HG03175 (cell line): ENCODE measurements at regions not wholly inside any gene's neighbourhood (a gene's known extent, or its start where the extent isn't known, plus 50 kb on each side); places are given as distances from the start of the nearest gene placed in this dataset.

Experiments used
- ATAC-seq: cut with Tn5 transposase; IDR thresholded peaks from one replicate; pipeline ENCODE4 v1.9.1; 2021; ENCODE audit warnings: mild to moderate bottlenecking, moderate library complexity; ENCODE audit not compliant: unreplicated experiment

DNA sequence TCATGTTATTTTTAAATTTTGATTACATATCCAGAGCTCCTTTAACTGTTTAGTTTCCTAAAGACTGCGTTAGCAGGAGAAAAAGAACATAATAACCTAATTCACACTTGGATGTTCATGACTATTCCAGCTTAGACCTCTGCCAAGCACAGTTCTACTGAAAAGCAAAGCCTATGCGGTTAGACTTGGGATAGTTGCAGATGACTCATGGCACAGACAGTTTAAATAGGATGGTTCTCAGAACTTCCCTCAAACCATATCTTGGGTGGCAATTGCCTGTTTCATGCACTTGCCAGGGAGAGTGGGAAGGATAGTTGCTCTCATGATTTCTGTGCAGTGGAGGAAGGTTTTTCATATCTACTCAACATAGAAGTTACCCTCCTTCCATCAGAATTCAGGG lies 149.7 kb upstream of the KLHL29 start:
- no peak for ATAC-seq

DNA sequence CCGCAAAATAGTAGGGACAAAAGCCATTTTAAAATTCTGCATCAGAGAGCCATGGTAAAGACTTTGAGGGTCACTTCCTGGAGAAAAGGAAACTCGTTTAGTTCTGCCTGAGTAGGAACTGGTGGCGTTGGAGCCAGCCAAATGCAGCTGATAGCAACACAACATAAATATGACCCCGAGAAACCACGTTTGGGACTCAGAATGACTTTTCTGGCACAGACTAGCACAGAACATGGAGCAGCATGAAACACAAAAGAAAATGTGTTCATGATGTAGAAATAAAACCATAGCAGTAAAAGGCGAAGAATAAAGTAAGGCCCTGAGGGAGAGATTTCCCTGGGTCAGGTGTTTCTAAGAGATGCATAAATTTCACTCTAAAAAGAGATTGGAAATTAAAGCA lies 149.2 kb upstream of the KLHL29 start:
- no peak for ATAC-seq

DNA sequence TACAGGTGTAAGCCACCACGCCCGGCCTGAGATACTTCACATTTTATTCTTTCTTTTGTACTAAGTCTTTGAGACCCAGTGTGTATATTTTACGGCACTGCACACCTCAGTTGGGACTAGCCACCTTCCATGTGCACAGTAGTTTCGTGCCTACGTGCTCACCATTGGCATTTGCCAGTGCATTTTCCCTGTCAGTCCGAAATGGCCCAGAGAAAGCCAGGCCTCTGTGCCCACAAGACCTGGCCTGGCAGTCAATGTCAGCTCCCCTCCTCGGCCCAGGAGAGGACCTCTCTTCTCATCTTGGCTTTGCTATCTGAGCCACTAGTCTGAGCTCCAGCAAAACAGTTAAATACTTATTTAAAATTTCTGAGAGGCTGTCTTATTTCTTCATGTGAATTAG lies 147.8 kb upstream of the KLHL29 start:
- no peak for ATAC-seq

DNA sequence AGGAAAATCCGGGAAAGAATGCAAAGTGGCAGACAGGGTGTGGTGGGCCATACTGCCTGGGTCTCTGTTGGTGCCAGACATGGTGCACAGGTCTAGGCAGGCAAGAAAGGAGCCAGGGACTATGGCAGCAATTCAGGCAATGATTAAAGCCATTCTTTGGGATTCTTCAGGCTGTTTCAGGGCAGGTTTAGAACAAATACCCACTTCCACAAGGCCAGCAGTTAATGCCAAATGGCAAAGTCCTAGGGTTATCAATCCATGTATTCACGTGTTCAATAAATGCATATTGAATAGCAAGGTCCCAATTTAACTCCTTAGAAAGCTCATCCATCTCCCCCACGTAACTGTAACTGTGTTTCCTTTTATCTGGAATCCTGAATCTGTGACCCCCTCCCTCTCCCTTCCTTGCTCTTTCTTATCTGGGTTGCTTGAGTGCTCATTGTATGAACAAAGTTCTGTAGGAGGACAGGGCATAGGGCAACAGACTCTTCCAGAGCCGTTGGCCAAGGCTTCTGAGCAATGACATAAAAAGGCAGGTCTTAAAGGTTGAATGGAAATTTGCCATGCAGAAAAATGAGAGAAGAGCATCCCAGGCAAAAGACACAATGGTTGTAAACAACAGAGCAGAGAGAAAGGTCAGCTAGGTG lies 146.8 kb upstream of the KLHL29 start:
- no peak for ATAC-seq

DNA sequence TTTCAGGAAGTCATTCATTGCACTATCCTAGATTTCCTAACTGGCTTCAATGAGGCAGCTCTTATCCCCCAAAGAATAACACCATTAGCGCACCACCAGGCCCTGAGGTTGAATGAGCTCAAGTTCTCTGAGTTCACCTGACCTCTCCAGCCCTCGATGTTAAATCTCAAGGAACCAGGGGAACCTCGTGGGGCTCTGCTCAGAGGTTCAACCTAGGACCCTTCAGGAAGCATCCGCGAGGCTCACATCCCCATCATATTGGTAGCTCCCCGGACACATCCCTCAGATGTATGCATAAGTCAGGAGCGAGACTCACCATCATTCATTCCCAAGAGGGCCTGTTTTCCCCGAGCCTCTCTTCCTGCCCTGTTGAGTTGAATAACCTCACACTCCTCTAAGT lies 145.6 kb upstream of the KLHL29 start:
- ATAC-seq, result no peak

DNA sequence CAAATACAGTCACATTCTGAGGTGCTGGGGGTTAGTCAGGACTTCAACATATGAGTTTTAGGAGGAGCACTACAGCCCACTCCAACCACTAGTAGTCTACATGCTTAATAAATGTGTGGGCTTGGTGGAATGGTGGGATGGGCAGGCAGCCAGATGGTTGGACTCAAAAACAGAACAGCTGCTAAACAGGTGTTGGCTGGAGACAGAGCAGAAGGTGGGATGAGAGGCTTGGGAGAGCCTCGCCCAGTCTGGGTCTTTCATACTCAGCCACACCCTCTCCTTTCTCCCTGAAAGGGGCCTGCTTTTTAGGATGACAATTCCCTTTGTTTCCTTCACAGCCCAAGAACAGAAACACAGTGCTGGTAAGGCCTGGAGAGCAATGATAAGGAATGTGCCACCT lies 143.9 kb upstream of the KLHL29 start:
- no peak for ATAC-seq

DNA sequence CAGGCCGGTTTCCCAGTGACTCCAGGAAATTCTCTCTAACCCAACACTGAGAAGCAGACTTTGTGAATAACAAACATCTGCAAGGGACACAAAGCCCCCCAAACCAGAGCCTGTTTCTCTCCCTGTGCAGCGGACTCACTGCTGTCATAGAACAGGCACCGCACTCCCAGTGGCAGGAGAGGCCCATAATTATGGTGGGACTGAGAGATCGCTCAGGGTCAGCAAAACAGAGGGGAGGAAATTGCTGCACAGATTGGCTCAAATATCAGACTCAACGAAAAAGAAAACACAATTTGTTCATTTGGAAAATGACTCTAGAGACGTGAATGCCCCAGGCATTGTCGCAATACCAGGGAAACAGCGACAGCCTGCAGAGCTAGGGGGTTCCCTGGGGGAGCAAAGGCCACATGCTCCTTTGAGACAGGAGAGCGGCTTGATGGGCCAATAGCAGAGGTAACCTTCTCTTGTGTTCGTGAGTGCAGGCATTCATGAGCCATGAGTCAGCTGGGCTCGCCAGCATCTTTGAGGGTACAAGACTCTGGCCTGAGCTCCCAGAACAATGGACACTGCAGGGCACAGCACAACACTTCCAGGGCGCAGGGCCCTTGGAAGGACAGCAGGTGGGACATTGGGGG lies 143.3 kb upstream of the KLHL29 start:
- ATAC-seq, result no peak

DNA sequence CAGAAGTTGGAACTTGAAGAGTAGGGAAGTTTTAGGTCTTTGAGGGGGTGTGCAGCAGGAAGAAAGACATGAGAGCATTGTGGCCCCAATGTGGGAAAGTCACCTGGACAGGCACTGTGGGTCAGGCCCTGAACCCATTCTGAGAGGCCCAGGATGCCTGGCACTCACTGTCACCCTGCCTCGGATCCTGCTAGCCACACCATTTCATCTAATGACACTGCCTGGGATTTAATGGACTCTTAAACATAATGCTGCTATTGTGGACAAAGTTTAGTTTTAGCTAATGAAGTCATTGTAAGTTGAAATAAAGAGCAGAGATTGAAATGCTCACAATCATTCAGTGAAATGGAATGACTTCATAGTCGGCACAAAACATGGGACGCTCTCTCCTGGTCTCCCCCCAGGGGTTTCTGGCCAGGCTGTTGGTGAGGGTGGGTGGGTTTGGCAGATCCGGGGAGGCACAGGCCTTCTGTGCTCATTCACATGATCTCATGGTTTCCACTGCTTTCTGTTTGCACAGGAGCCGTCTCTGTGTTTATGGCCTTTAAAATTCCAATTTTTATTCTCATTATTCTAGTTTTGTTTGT lies 141.8 kb upstream of the KLHL29 start:
- ATAC-seq, result no peak

DNA sequence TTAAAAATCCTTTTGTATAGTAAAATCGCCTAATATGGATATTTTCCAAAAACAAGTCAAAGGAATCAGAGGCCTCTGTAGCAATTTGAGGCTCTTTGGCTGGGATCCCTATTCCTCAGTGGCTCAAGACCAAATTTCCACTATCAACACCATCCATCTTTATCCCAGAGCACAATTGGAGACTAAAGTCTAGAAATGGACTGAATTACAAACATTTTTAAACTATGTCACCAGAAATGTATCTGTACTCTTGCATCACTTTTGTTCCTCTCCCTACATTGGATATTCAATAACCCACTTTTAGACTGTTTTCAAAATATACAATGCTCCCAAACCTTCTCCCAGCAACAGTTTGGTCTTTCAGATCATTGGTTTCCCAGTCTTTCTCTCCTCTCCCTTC lies 140.4 kb upstream of the KLHL29 start:
- no peak for ATAC-seq

DNA sequence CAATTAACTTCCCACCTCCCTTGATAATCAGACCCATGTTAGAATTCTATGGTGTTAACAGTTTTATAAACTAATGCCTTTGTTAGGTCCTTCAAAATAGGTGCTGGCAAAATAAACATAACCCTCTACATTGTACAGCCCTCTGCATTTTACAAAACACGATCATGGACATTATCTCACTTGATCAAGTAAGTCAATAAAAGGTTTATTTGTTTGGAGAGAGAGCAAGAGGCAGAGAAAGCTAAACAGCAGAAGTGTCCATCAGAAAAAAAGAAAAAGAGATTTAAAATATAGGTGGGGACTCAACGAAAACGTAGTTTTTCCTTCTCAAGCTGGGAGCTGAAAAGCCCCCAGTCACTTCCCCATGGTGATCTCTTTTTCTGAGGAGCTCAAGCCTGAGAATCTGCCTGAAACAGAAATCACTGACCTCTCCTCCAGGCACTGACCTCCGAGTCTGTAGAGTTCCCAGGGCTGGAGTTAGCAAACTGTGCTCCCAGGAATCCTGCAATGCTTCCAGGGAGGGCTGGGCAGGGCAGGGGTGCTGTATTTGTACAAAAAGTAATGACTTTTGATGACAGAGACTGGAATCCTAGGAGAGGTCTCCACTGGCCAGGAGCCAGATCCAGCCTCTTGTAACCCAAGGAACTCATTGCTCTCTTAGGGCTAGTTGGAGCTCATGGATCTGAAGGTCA lies 137.8 kb upstream of the KLHL29 start:
- ATAC-seq, result no peak

DNA sequence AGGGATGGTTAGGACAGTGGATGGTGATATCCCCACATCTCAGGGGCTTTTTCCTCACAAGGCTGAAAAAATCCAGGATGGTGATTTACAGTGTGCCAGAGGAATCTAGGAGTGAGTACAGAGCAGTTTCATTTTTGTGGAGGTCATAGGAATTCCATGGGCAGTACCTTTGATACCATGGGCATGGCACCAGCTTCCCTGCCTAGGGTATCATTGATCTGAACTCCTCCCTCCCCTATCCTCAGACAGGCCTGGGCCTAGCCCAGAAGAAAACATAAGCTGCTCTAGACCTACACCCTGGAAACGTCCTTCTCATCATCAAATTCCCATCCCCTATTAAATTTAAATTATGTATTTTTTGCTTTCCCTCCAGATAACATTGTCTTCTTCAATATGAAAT lies 136.3 kb upstream of the KLHL29 start:
- ATAC-seq, result no peak

DNA sequence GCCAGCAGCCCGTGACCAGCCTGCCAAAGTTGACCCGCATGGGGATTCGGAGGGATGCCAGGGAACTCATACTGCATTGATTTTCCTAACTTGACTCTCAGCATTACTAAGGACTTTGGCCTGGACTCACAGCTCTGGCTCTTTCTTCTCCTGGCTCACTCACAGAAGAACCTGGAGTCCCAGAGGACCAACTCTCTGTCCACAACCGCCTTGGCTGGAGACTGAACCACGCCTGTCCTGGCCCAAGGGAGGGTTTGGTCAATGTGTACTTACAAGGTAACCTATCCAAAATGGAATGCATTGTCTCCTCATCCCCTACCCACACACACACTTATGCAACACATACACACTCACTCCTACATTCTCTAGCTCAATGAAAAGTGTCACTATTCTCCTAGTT lies 135.6 kb upstream of the KLHL29 start:
- ATAC-seq, result no peak

DNA sequence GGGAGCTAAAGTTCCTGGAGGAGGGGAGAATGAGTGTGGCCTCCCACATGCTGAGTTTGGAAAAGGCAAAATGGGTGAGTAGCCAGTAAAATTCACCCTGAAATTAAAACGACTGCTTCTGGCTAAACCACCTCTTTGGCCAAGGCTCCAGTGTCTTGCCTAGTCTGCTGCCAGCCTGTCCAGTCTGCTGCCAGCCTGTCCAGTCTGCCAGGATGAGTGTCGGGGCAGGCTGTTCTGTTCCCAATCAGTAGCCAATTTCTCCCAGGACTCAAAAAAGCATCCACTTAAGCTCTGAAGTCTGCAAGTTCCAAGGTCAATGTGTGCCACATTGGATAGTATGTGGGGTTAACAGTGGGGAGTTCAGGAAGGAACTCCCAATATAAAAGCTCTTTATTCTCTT lies 134.6 kb upstream of the KLHL29 start:
- ATAC-seq, result no peak

DNA sequence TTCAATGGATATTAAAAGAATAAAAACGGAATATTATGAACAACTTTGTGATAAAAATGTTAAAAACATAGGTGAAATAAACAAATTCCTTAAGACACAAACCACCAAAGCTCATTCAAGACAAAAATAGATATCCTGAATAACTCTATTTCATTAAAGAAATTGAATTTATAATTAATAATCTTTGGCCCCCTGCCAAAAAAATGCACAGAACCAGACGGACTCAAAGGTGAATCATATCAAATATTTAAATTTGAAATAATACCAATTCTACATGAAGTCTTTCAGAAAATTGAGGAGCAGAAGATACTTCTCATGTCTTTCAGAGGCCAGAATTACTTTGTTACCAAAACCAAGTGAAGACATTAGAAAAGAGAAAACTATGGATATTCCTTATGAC lies 128.3 kb upstream of the KLHL29 start:
- no peak for ATAC-seq

DNA sequence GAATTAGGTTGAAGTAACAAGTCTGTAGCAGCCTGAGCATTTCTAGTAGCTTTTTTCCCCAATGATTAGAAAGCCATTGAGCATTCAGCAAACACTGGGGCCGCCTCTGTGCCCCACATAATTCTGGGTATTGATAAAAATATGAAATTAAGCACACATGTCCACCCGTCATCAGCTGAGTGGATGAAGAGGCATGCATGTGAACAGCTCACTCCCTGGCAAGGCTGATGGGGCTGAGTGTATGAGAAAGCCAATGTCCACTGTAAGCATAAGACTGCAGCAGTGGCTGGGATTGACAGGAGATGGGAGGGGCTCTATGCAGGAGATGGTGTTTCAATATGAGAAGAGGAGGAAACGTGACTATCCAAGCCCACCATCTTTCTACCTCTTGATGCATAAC lies 124.4 kb upstream of the KLHL29 start:
- no peak for ATAC-seq

DNA sequence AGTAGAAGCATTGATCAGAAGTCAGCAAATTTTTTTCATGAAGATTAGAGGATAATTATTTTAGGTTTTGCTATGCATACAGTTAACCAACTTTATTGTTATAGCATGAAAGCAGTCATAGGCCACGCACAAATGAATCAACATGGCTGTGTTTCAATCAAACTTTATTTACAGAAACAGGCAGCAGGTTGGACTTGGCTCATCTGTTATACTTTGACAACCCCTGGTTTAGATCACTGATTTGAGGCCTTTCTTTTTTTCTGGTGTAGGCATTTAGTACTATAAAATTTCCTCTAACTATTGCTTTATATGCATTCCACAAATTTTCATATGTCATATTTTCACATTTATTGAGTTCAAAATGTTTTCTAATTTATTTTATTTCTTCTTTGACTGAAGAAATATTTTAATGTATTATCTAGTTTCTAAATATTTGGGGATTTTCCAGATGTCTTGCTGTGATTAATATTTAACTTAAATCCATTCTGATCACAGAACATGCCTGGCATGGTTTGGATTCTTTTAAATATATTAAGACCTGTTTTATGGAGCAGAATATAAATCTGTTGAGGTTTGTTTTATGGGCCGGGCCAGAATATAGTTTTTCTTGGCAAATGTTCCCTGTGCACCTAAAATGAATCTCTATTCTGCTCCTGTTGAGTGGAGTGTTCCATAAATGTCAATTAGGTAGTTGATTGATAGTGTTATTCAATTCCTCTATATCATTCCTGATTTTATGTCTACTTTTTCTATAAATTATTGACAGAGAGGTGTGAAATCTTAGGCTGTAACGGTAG lies 116.3 kb upstream of the KLHL29 start:
- ATAC-seq, result no peak

DNA sequence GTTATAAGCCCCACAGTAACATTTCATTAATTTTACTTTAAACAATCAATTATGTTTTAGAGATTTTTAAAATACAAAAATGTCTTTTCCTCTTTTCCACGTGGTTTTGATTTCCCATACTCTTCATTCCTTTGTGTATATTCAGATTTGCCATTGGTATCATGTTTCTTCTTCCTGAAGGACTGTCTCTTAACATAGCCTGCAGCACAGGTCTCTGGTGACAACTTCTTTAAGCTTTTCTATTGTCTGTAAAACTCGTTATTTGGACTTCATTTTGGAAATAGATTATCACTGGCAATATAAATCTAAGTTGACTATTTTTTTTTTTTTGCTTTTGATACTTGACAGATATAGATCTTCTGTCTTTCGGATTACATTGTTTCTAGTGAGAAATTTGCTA lies 115.2 kb upstream of the KLHL29 start:
- ATAC-seq, result no peak

DNA sequence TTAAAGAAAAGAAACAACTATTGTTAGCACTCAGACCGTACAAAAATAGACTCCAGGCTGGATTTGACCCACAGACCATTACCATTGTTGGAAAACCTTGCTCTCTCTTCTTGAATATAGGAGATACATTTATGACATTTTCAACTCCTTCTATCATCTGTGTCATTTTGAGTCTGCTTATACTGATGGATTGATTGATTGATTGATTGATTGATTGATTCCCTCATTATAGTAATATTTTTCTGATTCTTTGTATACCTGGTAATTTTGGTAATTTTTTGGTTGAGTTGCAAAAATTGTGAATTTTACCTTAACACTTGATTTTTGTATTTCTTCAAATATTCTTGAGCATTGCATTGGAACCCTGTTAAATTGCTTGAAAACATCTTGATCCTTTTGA lies 114.2 kb upstream of the KLHL29 start:
- ATAC-seq, result no peak

DNA sequence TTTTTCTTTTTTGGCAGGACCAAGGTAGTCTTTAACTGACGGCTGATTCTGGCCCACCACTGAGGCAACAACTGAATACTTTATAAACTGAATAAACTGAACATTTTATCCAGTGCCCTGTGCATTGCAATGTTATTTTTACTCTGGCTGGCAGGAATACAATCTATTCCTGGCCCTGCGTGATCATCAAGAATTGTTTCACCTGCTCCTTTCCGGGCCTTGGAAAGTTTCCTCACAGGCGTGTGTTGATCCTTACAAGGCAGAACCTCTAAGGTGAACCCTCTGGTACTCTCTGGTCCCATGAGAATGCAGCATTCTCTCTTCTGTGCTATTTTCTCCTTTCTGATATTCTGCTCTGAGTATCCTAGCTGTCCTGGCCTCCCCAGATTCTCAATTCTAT lies 113.7 kb upstream of the KLHL29 start:
- no peak for ATAC-seq

DNA sequence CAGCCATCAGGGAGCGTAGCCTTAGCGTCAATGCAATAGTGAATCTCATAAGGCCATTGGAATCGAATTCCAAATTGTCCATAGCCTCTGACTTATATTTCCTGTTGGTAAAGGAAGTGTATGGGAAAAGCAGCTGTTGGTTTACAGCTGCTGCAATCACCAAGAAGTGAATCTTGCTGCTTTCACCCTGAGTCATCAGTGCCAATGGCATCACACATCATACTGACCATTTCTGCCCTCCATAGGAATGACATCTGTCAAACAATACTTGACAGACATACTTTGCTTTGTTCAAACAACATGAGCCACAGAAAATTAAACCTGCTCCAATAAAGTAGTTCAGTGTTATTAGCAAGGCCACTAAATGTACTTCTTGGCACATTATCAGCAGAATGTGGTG lies 111.2 kb upstream of the KLHL29 start:
- no peak for ATAC-seq

DNA sequence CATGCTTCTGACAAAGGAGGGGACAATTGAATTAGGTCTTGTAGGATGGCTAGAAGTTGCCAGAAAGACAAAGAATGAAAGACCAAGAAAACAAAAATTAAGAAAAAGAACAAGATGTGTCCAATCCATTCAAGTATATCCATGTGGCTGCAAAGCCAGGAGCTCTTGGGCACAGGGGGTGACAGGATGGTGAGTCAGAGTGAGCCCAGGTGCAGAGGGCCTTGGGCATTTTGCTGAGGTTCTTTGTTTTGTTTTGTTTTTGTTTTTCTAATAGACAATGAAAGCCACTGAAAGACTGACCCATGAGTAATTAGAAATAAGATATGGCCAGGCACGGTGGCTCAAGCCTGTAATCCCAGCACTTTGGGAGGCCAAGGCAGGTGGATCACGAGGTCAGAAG lies 104.6 kb upstream of the KLHL29 start:
- ATAC-seq, result no peak
